Astrocyte of the cerebellum (primary cell): ENCODE measurements at regions not wholly inside any gene's neighbourhood (a gene's known extent, or its start where the extent isn't known, plus 50 kb on each side); places are given as distances from the start of the nearest gene placed in this dataset.

Experiments
- DNase-seq: peaks from one replicate; pipeline ENCODE4 v3.0.0-alpha.2; 2011; ENCODE audit warnings: low read depth
- H3K4me3 ChIP-seq: 2 replicates; pipeline ENCODE4 v1.5.1; 2011; ENCODE audit warnings: mild to moderate bottlenecking, low read depth, low read length, moderate library complexity
- in situ Hi-C: cut with HindIII; loops from 2 replicates; pipeline ENCODE4 v1.10.0; 2017; ENCODE audit warnings: low sequenced_read_pairs
- TF ChIP-seq, protein P1 (sequence below): IDR thresholded peaks from 2 replicates; pipeline ENCODE4 v1.5.1; 2012; ENCODE audit warnings: low read length, low read depth, moderate library complexity, mild to moderate bottlenecking; ENCODE audit errors: missing control alignments

- no peak for DNase-seq
- in situ Hi-C loops: no loop called here
- TF ChIP-seq, protein P1, sequence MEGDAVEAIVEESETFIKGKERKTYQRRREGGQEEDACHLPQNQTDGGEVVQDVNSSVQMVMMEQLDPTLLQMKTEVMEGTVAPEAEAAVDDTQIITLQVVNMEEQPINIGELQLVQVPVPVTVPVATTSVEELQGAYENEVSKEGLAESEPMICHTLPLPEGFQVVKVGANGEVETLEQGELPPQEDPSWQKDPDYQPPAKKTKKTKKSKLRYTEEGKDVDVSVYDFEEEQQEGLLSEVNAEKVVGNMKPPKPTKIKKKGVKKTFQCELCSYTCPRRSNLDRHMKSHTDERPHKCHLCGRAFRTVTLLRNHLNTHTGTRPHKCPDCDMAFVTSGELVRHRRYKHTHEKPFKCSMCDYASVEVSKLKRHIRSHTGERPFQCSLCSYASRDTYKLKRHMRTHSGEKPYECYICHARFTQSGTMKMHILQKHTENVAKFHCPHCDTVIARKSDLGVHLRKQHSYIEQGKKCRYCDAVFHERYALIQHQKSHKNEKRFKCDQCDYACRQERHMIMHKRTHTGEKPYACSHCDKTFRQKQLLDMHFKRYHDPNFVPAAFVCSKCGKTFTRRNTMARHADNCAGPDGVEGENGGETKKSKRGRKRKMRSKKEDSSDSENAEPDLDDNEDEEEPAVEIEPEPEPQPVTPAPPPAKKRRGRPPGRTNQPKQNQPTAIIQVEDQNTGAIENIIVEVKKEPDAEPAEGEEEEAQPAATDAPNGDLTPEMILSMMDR: no peak
- H3K4me3 ChIP-seq: no peak overlapping the region
These were observed 485.7 kb downstream of the TXNL1 start for GRCh38 chr18:56152551-56153310.

- peak; percentile 9 for DNase-seq
- in situ Hi-C loops: no loop called here
- H3K4me3 ChIP-seq: no peak overlapping the region
- TF ChIP-seq, protein P1: no peak
These were observed 490.0 kb downstream of the TXNL1 start for GRCh38 chr18:56148373-56148772.

GRCh38 chr18:56146565-56146964, 491.8 kb downstream of the TXNL1 start:
- TF ChIP-seq, protein P1: no peak
- H3K4me3 ChIP-seq: no peak overlapping the region
- no peak for DNase-seq
- in situ Hi-C loops: no loop called here

DNA sequence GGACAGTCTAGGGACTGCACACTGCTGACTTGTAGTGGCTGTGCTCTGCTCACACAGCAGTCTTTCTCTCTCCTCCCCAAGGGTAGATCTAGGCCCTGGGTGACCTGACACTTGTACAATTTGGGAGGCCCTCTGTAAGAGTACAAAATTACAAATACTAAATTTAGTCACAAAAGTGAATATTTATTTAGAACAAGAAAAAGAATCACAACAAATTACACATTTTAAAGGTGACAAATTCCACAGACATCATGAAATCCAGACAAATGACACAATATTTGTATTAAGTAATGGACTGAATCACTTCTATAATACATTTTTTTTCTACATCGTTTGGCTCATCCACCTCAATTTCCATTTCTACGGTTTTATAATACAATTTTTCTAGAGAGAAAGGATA, 496.4 kb downstream of the TXNL1 start:
- no peak for DNase-seq
- in situ Hi-C loops: no loop called here
- TF ChIP-seq, protein P1: no peak
- H3K4me3 ChIP-seq: no peak overlapping the region

GRCh38 chr18:56139792-56140254, 498.6 kb downstream of the TXNL1 start:
- in situ Hi-C loops: no loop called here
- no peak overlapping the region for H3K4me3 ChIP-seq
- DNase-seq: peak; percentile 39
- TF ChIP-seq, protein P1: no peak

- in situ Hi-C loops: no loop called here
- TF ChIP-seq, protein P1: no peak
- H3K4me3 ChIP-seq: no peak overlapping the region
- DNase-seq: no peak
These were observed 499.0 kb downstream of the TXNL1 start for GRCh38 chr18:56139372-56139771.
